ENCODE measurements at regions not wholly inside any gene's neighbourhood (a gene's known extent, or its start where the extent isn't known, plus 50 kb on each side); places are given as distances from the start of the nearest gene placed in this dataset.

GRCh38 chr2:226660124-226660523 lies 139.5 kb downstream of the IRS1 start:
- Histone ChIP-seq H3K9me3 (no peaks in the 10 kb centered on the region), H3K4me3 (no peak overlapping the region), H3K36me3 (no peaks in the 10 kb centered on the region), H3K27ac (peak overlapping the region; percentile 52 to 93 (median 56)), H3K4me1 (peaks cover 0 to 60% (median 13%) of the 10 kb centered on the region in 4 donors), H3K27me3 (no peaks in the 10 kb centered on the region)
- WGBS (ENCODE audit: insufficient coverage, low coverage, low lambda C conversion rate, missing lambda C conversion rate): 88% methylated on average over 5 of the region's 5 CpGs
- TF ChIP-seq CTCF (IDR thresholded peaks at IDR 0.05) (no peak), POLR2A (IDR thresholded peaks at IDR 0.05) (no peak)
- no peak for DNase-seq
- ATAC-seq: no peak
- intact Hi-C loops (cut with DNase I): loop anchor here in 1 of 2 donors (10.0 kb wide), 1 partner anchor 135 kb away; the partner anchor contains the start of gene IRS1

GRCh38 chr2:226659410-226659809 lies 140.2 kb downstream of the IRS1 start:
- Histone ChIP-seq H3K27me3 (no peaks in the 10 kb centered on the region), H3K36me3 (no peaks in the 10 kb centered on the region), H3K9me3 (no peaks in the 10 kb centered on the region), H3K4me1 (peaks cover 0 to 65% (median 13%) of the 10 kb centered on the region in 4 donors), H3K4me3 (no peak overlapping the region), H3K27ac (peak overlapping the region in 2 of 3 donors; percentile 45 to 72)
- ATAC-seq (no peak), DNase-seq (no peak)
- WGBS (ENCODE audit: insufficient coverage, low coverage, low lambda C conversion rate, missing lambda C conversion rate): 42% methylated on average over 4 of the region's 6 CpGs
- intact Hi-C loops (cut with DNase I): no loop called here
- TF ChIP-seq CTCF (IDR thresholded peaks at IDR 0.05) (no peak), POLR2A (IDR thresholded peaks at IDR 0.05) (no peak)

GRCh38 chr2:226658555-226658954 lies 141.1 kb downstream of the IRS1 start:
- peaks cover 0 to 57% (median 13%) of the 10 kb centered on the region in 4 donors for H3K4me1 ChIP-seq
- intact Hi-C loops (cut with DNase I): no loop called here
- H3K27ac ChIP-seq: peak overlapping the region in 2 of 3 donors; percentile 33 to 72
- no peak for TF ChIP-seq CTCF (IDR thresholded peaks at IDR 0.05)
- H3K27me3 ChIP-seq: no peaks in the 10 kb centered on the region
- no peak overlapping the region for H3K4me3 ChIP-seq
- H3K9me3 ChIP-seq: no peaks in the 10 kb centered on the region
- WGBS (ENCODE audit: insufficient coverage, low coverage, low lambda C conversion rate, missing lambda C conversion rate): 44% methylated on average over 2 of the region's 2 CpGs
- ATAC-seq: no peak
- no peaks in the 10 kb centered on the region for H3K36me3 ChIP-seq
- no peak for DNase-seq

- H3K27ac ChIP-seq: peak overlapping the region in 2 of 3 donors; percentile 33 to 72
- 42% methylated on average over 6 of the region's 6 CpGs for WGBS (ENCODE audit: insufficient coverage, low coverage, low lambda C conversion rate, missing lambda C conversion rate)
These were observed 142.1 kb downstream of the IRS1 start for GRCh38 chr2:226657340-226658053.

More at GRCh38 chr2:226657340-226658053, 142.1 kb downstream of the IRS1 start:
- H3K4me1 ChIP-seq: peaks cover 0 to 61% (median 13%) of the 10 kb centered on the region in 4 donors
- no peak overlapping the region for H3K4me3 ChIP-seq
- intact Hi-C loops (cut with DNase I): no loop called here
- no peaks in the 10 kb centered on the region for H3K27me3 ChIP-seq
- DNase-seq (no peak), ATAC-seq (peak; percentile 68 to 82 (median 74))
- no peaks in the 10 kb centered on the region for H3K9me3 ChIP-seq
- TF ChIP-seq POLR2A (IDR thresholded peaks at IDR 0.05): no peak
- no peak for TF ChIP-seq CTCF (IDR thresholded peaks at IDR 0.05)
- no peaks in the 10 kb centered on the region for H3K36me3 ChIP-seq
